Fibroblast of skin of left biceps (primary cell): ENCODE measurements at regions not wholly inside any gene's neighbourhood (a gene's known extent, or its start where the extent isn't known, plus 50 kb on each side); places are given as distances from the start of the nearest gene placed in this dataset.

Source experiments
- DNase-seq, 2 experiments: peaks; one replicate each; pipeline ENCODE4 v3.0.0-alpha.2; 2013; ENCODE audit warnings: low read depth in 2 of 2

DNA sequence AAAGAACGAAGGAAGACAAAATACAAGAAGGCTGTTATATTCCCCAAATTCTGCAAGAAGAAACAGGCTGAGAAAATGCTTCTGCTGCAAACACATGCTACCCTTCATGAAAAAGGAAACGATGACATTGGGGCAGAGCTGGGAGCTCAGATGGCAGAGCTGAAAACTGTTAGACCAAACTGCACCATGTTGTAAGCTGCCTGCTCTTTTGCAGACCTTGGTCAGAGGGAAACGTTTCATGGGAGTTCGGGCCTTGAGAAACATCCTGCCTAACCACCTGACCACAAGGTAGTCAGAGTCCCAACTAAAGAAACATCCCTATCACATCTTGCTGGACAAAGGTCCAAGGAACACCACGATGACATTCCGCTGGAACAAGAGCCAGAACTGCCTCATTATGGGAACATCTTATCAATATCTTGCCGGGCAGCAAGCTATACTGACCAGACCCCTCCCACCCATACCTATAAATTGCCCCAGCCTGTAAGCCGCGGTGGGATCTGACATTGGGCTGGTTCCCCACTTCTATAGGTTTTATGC is 110.7 kb upstream of the CTSC start:
- no peak for DNase-seq

DNA sequence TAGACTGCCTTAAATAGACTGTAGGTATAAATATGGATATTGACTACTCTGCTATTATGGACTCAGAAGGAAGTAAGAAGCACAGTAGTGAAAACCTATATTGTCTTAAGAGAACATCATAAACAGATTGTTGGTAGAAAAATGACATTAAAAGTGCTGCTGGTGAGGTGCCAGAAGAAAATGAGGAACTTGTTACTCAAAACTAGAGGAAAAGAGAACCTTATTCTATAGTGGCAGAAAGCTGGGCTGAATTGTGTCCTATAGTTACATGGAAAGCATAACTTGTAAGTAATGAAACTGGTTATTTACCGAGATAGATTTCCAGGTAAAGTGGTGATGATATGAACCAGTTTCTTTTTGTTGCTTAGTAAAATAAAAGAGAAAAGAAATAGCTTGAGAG is 109.7 kb upstream of the CTSC start:
- DNase-seq: no peak

DNA sequence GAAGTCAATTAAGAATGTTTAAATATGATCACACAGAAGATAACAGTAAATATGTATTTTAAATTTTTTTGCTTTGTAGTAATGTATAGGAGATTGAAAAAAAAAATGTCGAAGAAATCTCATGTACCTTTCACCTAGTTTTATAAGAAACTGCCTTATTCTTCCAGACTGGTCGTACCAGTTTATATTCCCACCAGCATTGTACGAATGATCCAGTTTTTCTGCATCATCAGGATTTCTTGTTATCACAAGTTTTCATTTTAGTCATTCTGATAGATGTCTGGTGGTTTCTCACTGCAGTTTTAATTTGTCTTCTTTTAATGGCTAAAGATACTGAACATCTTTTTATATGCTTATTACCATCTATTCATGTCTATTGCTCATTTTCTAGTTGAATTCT is 101.8 kb upstream of the CTSC start:
- DNase-seq: no peak

DNA sequence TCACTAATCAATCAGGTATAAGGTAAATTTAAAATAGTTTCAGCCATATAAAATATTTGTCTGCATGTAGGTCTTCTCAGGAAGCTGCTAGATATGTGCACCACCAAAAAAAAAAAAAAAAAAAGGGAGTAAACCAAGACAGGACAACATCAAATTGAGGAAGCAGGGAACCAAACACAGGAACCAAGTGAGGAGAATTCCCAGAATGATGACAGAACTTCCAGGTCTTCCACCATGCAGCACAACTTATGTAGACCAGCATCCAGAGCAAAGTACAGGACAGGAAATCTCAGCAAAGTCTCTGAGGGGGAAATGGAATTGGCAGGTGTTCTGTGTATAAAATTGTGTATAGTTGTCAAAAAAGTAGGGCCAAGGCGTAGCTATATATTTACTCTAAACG is 101.2 kb upstream of the CTSC start:
- no peak for DNase-seq

DNA sequence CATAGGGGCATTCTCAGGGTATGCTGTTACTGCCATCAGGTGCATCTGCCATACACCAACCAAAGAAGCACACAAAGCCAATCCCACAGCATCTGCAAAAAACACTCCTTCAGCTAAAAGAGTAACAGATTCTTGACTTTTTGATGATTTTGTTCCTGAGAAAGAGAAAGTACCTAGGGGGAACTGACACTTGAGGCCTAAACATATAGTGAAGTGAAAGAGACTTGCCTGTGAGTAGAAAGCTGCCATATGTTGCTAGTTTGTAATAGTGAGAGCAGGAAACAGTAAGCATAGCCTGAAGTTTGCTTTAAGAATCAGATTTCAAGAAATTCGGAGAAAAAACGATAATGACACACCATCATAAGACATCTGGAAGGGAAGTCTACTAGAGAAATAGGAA is 97.9 kb upstream of the CTSC start:
- DNase-seq: no peak

- no peak for DNase-seq
These were observed 96.9 kb upstream of the CTSC start for GRCh38 chr11:88434333-88434976.

DNA sequence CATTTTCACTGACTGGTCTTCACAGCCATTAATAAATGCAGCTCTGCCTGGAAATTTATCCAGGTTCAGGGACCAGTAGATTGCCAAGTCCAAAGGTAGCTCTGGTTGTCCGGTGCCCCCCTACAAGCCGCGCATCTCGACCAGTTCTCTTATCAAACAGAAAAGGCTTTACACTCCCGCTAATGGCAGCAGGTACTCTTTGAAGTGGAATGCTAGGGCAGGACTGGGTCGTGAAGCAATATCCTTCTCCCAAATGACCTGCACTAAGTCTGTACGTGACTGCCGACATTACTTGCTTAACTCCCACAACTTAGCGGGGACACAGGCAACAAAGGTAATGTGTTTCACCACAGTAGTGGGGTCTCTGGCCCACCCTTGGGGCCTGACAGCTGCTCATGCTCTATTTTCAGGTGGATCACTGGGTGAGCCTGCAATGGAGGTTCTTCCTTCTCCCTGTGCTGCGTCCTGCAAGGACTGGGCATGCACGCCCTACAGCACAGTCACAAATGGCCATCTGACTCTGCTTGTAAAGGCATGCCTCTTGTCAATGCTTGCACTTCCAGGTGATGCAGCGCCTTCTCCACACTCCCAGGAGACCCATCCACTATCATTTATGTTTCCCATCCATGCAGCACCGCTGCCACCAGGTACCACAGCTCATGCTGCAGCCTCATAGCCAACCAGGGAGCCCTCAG is 96.1 kb upstream of the CTSC start:
- DNase-seq: no peak

- DNase-seq: no peak
These were observed 94.3 kb upstream of the CTSC start for GRCh38 chr11:88431675-88432341.

DNA sequence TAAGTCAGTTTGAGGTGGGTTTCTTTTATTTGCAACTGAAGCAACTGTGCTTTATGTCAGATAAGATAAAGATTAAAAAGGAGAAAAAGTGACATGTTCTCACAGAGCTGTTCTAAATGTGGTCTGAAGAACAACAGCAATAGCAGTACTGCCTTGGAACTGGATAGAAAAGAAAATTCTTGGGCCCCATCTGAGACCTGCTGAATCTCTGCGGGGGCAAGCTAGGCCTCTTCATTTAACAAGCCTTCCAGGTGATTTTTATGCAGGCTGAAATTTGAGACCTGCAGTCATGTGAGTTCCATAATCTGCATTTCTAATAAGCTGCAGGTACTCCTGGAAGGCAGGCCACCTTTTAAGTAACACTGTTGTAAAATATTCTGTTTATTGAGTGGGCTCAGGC is 91.4 kb upstream of the CTSC start:
- DNase-seq: no peak

GRCh38 chr11:88427719-88428118 is 90.2 kb upstream of the CTSC start:
- no peak for DNase-seq

- no peak for DNase-seq
These were observed 87.3 kb upstream of the CTSC start for GRCh38 chr11:88424881-88425280.

DNA sequence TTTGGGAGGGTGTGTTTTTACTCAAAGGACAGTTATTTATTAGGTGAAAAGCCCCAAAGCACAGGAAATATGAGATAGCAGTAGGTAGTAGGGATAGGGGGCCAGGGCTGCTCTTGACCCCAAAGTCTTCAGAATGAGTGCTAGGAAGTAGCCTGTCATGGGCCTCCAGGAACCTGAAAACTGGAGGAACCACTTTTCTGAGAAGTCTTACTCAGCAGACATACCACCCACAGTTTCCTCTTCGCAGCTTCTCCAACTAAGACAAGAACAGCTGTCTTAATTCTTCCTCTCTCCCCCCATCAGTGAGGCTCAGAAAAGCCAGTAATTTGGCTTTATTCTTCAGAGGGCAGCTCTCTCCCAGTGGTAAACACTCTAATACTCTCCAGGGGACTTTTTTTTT is 84.0 kb upstream of the CTSC start:
- no peak for DNase-seq

GRCh38 chr11:88420165-88420791 is 82.7 kb upstream of the CTSC start:
- peak; percentile 36 for DNase-seq

DNA sequence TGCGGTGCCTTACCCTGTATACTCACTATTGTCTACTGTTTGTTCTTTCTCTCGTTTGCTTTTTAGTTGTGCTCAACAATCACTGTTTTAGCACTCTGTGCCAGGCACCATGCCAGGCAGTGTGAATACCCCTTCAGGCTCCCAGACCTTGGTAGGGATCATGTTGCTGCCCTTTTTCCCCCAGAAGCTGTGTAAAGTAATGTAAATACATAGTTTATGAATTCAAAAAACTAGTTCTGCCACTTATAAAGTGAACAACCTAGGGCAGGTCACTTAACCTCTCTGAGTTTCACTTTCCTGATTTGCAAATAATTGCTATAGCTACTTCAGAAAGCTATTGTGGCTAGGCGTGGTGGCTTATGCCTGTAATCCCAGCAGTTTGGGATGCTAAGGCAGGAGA is 81.0 kb upstream of the CTSC start:
- no peak for DNase-seq

DNA sequence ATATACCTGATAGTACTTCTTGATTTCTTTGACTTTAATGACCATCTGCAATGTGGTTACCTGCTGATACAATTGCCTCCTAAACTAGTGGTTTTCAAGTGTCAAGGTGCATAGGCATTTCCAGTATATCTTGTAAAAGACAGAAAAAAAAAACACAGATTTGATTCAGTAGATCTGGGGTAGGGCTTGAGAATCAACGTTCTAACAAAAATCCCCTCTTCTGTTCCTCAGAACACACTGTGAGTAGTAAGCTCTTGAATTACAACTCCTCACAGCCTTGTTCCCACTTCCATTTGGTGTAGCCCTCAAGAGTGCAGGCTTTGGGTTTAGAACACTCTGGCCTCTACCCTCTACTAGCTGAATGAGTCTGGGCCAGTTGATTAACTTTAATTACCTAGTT is 78.0 kb upstream of the CTSC start:
- no peak for DNase-seq

GRCh38 chr11:88414981-88415413 is 77.5 kb upstream of the CTSC start:
- no peak for DNase-seq

DNA sequence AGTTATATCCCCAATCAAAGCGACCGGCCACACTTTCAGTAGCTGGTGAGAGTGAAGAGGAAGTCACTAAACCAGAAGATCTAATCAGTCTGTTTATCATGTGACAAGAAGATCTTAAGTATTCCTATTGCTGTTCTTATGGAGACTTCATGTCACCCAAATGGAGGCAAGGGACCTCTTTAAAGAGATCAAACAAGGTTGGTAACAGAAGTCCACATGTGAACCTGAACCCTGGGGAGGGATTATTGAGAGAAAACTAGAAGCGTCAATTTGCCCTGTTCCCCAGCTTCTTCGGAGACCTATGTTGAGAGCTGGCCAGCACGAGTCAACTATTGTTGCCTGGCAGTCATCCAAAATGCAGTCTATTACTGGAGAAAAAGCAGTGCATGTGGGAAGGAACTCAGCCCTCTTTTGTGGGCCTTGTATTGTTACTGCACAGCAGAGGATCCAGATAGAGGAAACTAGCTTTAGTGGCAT is 76.9 kb upstream of the CTSC start:
- DNase-seq: peak in 1 of 2 experiments; percentile 24

DNA sequence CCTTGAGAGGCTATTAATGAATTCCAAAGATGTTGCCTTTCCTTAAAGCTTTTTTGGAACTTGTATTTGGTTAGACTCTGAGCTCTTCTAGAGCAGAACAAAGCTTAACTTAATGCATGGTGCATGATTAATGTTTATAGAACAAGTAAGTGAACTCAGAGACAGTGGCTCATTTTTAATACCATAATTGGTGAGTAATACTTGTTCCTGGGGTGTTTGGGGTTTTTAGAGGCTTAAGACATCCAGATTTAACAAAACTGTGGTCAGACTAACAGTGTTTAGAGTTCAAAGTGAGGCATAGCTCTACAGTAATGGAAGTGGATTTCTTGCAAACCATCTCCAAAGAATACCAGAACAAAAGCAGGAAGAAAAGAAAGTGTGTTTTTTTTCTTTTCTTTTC is 73.7 kb upstream of the CTSC start:
- peak; percentile 46 to 59 for DNase-seq

DNA sequence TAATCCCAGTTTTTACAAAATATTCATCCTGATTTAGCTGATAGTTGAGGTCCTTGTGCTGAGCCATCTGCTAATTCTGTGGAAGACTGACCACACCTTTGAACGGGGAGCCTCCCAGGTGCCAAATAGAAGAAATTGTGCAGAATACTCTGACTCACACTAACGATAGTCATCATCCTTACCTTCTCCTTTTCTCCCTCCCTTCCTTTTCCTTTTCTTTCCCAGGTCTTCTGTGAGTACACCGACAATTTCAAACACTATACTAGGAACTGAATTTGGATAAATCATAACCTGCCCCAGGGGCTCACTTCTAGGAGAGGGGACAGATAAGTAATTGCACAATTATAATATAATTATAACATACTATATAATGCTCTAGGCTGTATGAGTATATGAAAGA is 73.1 kb upstream of the CTSC start:
- DNase-seq: no peak

DNA sequence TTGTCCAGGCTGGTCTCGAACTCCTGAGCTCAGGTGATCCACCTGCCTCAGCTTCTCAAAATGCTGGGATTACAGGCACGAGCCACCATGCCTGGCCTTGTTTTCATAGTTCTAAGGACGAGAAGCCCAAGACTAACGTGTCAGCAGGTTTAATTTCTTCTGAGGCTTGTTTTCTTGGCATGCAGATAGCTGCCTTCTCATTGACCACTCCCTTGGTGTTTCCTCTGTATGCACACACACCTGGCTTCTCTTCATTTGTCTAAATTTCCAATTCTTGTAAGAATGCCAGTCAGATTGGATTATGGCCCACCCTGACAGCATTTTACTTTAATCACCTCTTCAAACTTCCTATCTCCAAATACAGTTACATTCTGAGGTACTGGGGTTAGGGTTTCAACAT is 72.5 kb upstream of the CTSC start:
- no peak for DNase-seq

GRCh38 chr11:88406876-88407275 is 69.3 kb upstream of the CTSC start:
- no peak for DNase-seq

GRCh38 chr11:88405853-88406252 is 68.3 kb upstream of the CTSC start:
- DNase-seq: no peak
